ENCODE measurements at regions not wholly inside any gene's neighbourhood (a gene's known extent, or its start where the extent isn't known, plus 50 kb on each side); places are given as distances from the start of the nearest gene placed in this dataset.
"Not testable (repeated sequence)": the region's sequence is repeated elsewhere in the genome, so short reads cannot be mapped to it uniquely, and the experiment has no call there.

DNA sequence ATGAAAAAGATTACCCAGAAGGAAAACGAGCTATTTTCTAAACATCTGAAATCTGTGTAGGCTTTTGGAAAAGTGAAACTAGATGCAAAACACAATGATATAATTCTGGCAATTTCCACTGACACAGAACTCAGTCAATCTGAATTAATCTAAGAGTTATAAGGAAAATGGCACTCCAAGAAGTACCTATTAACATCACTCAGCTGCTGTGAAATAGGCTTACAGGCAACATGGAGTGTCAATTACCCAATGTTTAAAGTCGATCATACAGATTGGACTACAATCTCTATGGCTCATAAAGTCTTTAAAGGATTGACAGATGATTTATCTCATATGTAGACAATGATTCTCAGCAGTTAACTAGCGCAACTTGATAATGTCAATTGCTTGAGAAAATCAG is 120.9 kb downstream of the CCDC74A start:
- H3K4me1 ChIP-seq (ENCODE audit: insufficient read depth); H3K27ac ChIP-seq (ENCODE audit: low read depth); H3K4me3 ChIP-seq (ENCODE audit: low read depth, low read length); DNase-seq (ENCODE audit: extremely low spot score); H3K36me3 ChIP-seq (ENCODE audit: insufficient read depth): not testable (repeated sequence)
- WGBS: 52% methylated on average over 3 of the region's 3 CpGs

DNA sequence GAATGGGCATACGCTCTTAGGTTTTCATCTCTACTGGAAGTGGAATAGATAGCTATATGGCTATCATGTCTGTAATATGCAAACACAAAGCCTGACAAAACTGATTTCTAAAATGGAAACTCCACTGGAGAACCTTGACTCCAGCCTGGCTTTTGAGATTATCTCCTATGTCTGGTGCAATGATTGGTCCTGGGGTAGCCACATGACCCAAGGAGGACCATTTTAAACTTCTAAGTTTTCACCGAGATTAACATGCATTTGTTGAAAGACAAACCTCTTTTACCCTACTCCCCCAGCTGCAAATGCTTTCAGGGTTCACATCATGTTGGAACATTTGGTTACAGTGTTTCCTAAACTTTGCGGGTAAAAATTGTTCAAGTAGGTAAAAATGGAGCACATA is 124.6 kb downstream of the CCDC74A start:
- not testable (repeated sequence) for H3K4me1 ChIP-seq (ENCODE audit: insufficient read depth); H3K36me3 ChIP-seq (ENCODE audit: insufficient read depth); H3K27ac ChIP-seq (ENCODE audit: low read depth); DNase-seq (ENCODE audit: extremely low spot score); H3K4me3 ChIP-seq (ENCODE audit: low read depth, low read length)
- WGBS: 74% methylated on average over 3 of the region's 3 CpGs

DNA sequence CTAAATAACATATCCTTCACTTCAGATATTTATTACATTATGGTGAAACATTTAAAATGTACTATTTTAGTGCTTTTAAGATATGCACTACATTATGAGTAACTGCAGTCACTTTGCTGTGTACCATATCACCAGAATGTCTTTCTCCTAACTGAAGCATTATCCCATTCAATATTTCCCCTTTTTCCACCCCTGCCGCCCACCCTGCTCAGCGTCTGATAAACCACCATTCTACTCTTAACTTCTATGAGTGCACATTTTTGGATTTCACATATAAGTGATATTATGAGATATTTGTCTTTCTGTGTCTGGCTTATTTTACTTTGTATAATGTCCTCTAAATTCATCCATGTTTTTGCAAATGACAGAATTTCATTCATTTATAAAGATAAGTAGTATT is 126.4 kb downstream of the CCDC74A start:
- 82% methylated on average over 2 of the region's 2 CpGs for WGBS
- H3K4me3 ChIP-seq (ENCODE audit: low read depth, low read length); H3K36me3 ChIP-seq (ENCODE audit: insufficient read depth); H3K27ac ChIP-seq (ENCODE audit: low read depth); H3K4me1 ChIP-seq (ENCODE audit: insufficient read depth); DNase-seq (ENCODE audit: extremely low spot score): not testable (repeated sequence)

DNA sequence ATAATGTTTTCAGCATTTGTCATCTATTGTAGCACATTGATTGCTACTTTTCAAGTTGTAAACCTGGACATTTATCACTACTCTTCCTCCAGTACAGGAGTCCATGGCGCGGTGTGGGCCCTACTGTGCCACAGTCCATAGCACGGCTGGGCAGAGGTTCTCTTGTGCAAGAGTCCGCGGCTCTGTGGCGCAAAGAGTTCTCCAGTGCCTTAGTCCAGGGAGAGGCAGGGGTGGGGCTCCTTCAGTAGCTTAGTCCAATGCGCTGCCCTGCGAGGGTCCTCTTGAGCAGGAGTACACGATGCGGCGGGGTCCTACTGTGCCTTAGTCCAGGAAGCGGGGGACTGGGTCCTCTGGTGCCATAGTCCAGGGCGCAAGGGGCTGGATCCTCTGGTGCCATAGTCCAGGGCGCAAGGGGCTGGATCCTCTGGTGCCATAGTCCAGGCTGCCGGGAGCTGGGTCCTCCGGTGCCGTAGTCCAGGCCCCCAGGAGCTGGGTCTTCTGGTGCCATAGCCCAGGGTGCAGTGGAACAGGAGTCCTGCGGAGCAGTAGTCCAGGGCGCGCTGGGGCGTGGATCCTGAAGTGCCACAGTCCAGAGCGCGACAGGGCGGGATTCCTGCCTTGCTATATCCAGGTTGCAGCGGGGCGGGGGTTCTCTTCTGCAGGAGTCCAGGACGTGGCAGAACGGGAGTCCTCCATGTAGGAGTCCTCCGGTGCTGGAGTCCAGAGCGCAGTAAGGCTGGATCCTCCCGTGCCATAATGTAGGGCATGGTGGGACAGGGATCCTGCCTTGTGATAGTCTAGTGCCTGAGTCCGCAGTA is 129.3 kb downstream of the CCDC74A start:
- H3K4me3 ChIP-seq (ENCODE audit: low read depth, low read length): no peak overlapping the region
- DNase-seq (ENCODE audit: extremely low spot score): no peak
- 95% methylated on average over 32 of the region's 32 CpGs for WGBS
- no peak overlapping the region for H3K27ac ChIP-seq (ENCODE audit: low read depth)
- no peaks in the 10 kb centered on the region for H3K4me1 ChIP-seq (ENCODE audit: insufficient read depth)
- no peaks in the 10 kb centered on the region for H3K36me3 ChIP-seq (ENCODE audit: insufficient read depth)

DNA sequence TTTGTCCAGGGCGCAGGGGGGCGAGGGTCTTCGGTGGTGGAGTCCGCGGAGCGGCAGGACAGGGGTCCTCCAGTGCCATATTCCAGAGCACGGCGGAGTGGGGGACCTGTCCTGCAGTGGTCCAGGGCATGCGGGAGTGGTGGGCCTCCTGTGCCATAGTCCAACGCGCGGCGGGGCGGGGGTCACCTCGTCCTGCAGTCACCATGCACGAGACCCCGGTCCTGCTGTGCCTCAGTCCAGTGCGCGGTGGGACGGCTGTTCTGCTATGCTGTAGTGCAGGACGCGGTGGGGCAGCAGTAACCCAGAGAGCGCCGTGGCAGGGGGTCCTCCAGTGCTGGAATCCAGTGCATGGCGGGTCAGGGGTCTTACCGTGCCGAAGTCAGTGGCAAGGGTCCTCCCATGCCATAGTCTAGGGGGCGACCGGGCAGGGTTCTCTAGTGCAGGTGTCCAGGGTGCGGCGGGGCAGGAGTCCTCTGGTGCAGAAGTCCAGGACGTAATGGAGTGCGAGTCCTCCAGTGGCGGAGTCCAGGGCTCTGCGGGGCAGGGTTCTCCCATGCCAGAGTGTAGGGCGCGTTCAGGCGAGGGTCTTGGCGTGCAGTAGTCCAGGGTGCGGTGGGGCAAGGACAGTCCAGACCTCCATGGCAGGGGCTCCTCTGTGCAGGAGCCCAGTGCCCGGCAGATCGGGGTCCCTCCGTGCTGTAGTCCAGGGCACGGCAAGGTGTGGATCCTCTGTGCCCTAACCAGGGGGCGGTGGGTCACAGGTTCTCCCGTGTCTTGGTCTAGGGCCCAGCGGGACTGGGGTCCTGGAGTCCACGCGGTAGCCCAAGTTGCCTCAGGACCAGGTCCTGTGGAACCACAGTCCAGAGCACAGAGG is 130.4 kb downstream of the CCDC74A start:
- no peak for DNase-seq (ENCODE audit: extremely low spot score)
- no peak overlapping the region for H3K27ac ChIP-seq (ENCODE audit: low read depth)
- no peaks in the 10 kb centered on the region for H3K36me3 ChIP-seq (ENCODE audit: insufficient read depth)
- H3K4me3 ChIP-seq (ENCODE audit: low read depth, low read length): no peak overlapping the region
- no peaks in the 10 kb centered on the region for H3K4me1 ChIP-seq (ENCODE audit: insufficient read depth)
- whole genome bisulfite sequencing: 98% methylated on average over 49 of the region's 49 CpGs

DNA sequence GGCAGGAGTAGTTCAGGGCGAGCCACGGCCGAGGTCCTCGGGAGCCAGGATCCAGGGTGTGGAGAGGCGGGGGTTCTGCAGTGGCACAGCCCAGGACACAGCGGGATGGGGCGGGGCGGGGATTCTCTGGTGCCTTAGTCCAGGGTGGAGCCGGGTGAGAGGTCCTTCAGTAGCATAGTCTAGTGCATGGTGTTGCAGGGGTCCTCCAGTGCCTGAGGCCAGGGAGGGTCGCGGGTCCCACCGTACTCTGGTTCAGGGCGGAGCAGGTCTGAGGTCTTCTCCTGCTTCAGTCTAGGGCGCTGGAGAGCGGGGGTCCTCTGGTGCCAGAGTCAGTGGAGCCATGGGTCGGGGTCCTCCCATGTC is 131.1 kb downstream of the CCDC74A start:
- Histone ChIP-seq H3K4me3 (ENCODE audit: low read depth, low read length) (no peak overlapping the region), H3K4me1 (ENCODE audit: insufficient read depth) (no peaks in the 10 kb centered on the region), H3K27ac (ENCODE audit: low read depth) (no peak overlapping the region), H3K36me3 (ENCODE audit: insufficient read depth) (no peaks in the 10 kb centered on the region)
- WGBS: 96% methylated on average over 16 of the region's 16 CpGs
- no peak for DNase-seq (ENCODE audit: extremely low spot score)

DNA sequence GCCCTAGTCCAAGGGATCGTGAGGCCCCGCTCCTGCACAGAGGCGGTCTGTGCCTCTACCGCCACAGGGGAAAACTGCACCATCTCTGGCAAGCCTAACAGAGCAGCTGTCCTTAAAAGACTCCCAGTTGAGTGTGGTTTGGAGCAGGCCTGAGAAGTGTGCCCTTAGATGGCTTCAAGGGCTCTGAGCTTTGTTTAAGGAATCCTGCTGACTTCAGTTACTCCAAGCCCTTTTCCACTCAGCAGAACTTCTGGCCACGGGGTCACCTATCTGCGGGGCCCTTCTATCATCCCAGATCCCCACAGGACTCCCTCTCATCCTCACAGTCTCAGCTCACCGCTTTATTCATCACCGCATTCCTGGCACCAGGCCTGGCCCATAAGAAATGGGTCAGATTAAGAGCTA is 131.5 kb downstream of the CCDC74A start:
- Histone ChIP-seq H3K36me3 (ENCODE audit: insufficient read depth) (no peaks in the 10 kb centered on the region), H3K27ac (ENCODE audit: low read depth) (no peak overlapping the region), H3K4me3 (ENCODE audit: low read depth, low read length) (no peak overlapping the region), H3K4me1 (ENCODE audit: insufficient read depth) (no peaks in the 10 kb centered on the region)
- WGBS: 70% methylated on average over 8 of the region's 8 CpGs
- DNase-seq (ENCODE audit: extremely low spot score): no peak

DNA sequence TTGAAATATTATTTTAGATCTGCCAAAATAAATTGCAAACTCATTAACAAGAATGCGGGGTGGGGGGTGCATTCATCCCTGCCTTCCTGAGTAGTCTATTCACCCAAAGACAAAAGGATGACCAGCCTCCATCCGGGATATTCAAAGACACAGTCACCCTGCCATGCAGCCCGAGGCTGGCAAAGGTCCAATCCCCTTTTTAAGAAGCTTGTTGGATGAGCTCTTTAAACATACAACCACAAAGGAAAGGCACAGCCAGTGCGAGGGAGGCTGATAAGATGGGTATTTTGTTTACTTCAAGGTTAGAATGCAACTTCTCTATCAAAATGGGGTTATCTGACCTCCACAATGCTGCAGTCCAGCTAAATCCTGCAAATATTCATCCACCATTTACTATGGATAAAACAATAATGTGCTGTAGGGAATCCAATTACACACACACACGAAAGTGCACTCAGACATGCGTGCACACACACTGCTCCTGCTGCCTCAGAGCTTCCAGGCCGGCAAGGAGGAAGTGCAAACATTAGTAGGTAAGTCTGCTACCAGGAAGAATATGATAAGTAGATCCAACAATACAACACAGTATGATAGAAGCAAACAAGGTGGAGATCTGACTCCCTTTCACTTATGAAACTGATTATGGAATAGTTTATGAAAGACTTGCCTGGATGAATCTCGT is 133.6 kb downstream of the CCDC74A start:
- H3K4me1 ChIP-seq (ENCODE audit: insufficient read depth); DNase-seq (ENCODE audit: extremely low spot score); H3K27ac ChIP-seq (ENCODE audit: low read depth); H3K4me3 ChIP-seq (ENCODE audit: low read depth, low read length); H3K36me3 ChIP-seq (ENCODE audit: insufficient read depth): not testable (repeated sequence)
- 37% methylated on average over 8 of the region's 8 CpGs for WGBS

DNA sequence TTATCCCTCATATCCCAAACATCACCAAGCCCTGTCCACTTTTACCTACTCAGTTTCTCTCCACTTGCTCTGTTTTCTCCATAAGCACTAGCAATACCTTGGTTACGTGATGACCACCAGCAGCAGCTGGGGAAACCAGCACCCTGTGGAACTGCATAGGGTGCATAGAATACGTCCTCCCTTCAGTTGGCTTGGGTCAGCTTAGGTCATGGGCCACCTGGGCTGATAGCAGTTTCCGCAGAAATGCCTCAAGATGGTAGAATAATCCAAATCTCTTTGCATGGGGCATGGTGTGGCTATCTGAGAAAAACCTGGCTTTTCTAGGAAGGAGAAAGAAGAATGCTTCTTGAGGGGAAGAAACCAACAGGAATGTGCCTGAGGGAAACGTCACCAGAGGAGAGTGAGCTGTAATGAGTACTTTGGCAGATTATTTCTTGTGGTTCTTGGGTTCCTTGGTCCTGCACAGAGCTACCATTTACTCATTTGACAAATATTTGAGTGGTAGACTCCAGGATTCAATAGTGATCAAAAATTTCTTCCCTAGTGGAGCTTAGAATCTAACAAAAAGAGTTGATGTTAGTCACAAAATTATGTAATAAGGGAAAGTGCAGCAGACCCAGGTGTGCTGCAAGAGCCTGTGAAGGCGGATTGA is 134.3 kb downstream of the CCDC74A start:
- H3K27ac ChIP-seq (ENCODE audit: low read depth); DNase-seq (ENCODE audit: extremely low spot score); H3K36me3 ChIP-seq (ENCODE audit: insufficient read depth); H3K4me1 ChIP-seq (ENCODE audit: insufficient read depth); H3K4me3 ChIP-seq (ENCODE audit: low read depth, low read length): not testable (repeated sequence)
- 89% methylated on average over 5 of the region's 5 CpGs for WGBS

DNA sequence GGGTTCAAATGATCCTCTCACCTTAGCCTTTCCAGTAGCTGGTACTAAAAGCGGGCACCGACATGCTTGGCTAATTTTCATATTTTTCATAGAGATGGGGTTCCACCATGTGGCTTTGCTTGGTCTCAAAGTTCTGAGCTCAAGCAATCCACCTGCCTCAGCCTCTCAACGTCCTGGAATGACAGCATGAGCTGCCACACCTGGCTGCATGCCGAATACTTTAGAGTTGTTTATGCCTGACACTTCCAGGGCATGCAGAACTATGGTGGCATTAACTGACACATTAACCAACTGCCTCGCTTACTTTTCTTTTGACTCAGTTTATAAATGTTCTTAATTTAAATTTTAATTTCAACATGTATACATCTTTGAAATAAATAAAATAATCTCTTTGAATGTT is 135.8 kb downstream of the CCDC74A start:
- H3K36me3 ChIP-seq (ENCODE audit: insufficient read depth); H3K27ac ChIP-seq (ENCODE audit: low read depth); DNase-seq (ENCODE audit: extremely low spot score); H3K4me3 ChIP-seq (ENCODE audit: low read depth, low read length); H3K4me1 ChIP-seq (ENCODE audit: insufficient read depth): not testable (repeated sequence)
- 76% methylated on average over 5 of the region's 5 CpGs for WGBS

DNA sequence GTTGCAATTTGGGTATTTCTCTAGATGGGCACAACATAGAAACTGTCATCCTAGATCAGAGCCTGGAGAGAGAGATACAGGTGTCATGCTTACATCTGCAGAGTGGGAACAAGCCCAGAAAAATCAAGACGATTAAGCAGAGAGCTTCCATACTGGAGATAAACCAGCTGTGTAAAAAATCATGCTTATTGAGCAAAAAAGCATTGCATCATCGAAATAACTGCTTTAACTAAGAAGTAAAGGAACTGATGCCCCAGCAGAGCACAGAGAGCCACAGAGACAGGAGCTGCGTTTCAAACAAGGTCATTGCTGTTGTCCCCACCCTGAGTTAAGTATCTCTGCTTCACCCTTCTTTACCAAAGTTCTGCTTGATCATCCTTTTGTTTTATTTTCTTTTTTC is 138.0 kb downstream of the CCDC74A start:
- 54% methylated on average over 3 of the region's 3 CpGs for WGBS
- H3K36me3 ChIP-seq (ENCODE audit: insufficient read depth); H3K4me3 ChIP-seq (ENCODE audit: low read depth, low read length); H3K4me1 ChIP-seq (ENCODE audit: insufficient read depth); H3K27ac ChIP-seq (ENCODE audit: low read depth); DNase-seq (ENCODE audit: extremely low spot score): not testable (repeated sequence)

DNA sequence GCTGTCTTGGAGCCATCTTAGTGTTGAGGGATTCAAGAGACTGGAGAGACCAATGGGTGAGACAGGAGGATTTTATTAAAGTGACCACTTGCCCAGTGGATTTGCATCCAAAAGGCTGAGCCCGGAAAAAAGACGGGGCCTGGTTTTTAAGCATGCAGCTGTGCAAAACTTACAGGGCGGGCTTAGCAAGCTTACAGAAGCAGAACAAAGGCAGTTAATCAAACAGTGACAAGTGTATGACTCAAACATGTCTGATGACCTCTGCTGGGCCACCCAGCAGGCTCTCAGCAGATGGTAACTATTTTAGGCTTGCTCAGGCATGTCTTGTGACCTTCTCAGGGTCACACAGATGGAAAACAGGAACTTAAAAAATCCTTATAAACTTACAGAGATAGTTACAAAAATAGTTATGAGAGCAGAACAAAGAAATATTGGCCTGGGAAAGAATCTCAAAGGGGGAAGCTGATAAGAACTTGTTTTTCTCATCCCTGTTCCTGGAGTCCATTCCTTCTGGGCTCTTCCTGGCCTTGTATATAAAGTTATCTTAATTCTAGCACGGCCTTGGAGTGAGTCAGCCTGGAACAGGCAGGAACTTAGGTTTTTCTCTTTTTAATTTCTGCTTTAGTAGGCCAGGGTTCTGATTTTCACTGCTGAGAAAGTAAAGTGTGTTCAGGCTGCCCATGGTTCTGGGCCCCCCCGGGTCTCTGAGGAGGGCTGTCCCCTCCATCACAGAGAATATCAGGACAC is 141.3 kb downstream of the CCDC74A start:
- not testable (repeated sequence) for DNase-seq (ENCODE audit: extremely low spot score); H3K27ac ChIP-seq (ENCODE audit: low read depth); H3K36me3 ChIP-seq (ENCODE audit: insufficient read depth); H3K4me3 ChIP-seq (ENCODE audit: low read depth, low read length); H3K4me1 ChIP-seq (ENCODE audit: insufficient read depth)
- 20% methylated on average over 5 of the region's 5 CpGs for WGBS
